HG02973 (cell line): ENCODE measurements at regions not wholly inside any gene's neighbourhood (a gene's known extent, or its start where the extent isn't known, plus 50 kb on each side); places are given as distances from the start of the nearest gene placed in this dataset.

Experiments used
- ATAC-seq: cut with Tn5 transposase; IDR thresholded peaks from one replicate; pipeline ENCODE4 v1.9.1; 2021; ENCODE audit warnings: moderate library complexity; ENCODE audit not compliant: unreplicated experiment

DNA sequence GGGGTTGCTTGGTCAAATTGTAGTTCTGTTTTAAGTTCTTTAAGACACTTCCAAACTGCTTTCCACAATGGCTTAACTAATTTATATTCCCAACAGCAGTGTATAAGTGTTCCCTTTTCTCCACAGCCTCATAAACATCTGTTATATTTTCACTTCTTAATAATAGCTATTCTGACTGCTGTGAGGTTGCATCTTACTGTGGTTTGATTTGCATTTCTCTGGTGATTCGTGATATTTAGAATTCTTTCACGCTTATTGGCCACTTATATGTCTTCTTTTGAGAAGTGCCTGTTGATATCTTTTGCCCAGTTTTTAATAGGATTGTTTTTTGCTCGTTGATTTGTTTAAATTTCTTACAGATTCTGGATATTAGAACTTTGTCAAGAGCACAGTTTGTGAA, 278.6 kb upstream of the ITM2A start:
- no peak for ATAC-seq

DNA sequence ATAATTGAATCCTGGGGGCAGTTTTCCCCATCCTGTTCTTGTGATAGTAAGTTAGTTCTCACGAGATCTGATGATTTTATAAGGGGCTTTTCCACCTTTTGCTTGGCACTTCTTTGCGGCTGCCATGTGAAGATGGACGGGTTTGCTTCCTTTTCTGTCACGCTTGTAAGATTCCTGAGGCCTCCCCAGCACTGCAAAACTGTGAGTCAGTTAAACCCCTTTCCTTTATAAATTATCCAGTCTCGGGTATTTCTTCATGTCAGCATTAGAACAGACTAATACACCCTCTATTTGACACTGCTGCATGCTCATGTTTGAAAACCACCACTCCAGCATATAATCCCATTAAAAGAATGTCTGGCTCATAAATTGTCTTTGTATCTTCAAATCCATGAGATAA, 264.4 kb upstream of the ITM2A start:
- ATAC-seq = no peak

DNA sequence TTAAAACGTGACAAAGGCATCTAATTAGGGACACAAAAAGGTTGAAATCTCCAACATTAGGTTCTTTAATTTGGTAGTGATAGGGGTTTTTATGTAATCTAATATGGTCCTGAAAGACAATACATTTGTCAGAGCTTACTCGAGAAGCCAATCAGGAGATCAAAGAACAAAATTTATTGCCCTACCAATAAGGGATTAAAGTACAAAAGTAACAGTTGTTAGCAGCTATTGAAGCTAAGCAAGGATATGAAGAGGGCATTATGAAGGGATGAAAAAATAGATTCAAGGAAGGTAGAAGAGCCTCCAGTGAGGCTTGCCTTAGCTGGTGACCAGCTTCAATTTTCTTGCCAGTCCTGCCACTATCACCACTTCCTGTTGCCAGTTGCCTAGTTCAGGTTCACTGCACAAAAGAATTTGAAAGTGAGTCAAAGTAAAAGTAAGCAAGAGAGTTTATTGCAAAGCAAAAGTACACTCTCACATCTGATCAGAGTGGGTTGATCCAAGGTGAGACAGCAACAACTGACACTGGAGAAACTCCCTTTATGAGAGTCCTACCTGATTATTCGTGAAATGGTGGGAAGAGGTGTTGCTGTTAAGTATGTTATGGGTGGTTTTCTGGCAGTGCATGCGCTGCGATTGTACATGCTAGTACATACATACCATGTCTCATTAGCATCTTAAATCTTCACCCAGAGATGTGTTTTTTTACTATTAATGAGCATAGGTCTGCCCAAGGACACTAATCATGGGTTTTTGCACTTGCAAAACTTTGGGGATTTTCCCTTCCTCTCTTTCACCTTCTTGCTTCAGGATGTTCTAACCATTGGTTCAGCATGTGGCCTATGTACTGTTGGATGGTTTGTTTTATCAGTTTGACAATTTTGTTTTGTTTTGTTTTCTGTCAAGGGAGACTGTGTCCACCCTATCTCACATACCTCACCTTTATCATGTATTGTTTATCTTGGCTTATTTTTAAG, 263.2 kb upstream of the ITM2A start:
- ATAC-seq = peak; percentile 60

DNA sequence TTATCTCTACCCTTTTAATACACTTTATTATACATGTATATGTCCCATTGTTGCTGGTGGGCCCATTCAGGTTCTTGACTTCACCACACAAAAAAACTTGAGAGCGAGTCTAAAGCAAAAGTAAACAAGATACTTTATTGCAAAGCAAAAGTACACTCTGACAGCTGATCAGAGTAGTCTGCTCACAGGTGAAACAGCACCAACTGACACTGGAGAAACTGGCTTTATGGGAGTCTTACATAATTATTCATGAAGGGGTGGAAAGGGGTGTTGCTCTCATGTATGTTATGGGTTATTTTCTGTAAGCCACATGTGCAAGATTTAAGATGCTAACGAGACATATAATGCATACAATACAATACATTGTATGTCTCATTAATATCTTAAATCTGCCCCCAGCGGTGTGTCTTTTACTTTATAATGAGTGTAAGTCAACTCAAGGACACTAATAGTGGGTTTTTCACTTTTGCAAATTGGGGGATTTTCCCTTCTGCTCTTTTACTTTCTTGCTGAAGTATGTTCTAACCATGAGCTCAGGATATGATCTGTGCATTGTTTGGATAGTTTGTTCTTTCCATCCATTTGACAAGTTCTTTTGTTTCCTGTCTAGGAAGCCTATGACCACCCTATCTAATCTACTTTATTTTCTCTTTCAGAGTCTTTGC, 256.1 kb upstream of the ITM2A start:
- no peak for ATAC-seq

DNA sequence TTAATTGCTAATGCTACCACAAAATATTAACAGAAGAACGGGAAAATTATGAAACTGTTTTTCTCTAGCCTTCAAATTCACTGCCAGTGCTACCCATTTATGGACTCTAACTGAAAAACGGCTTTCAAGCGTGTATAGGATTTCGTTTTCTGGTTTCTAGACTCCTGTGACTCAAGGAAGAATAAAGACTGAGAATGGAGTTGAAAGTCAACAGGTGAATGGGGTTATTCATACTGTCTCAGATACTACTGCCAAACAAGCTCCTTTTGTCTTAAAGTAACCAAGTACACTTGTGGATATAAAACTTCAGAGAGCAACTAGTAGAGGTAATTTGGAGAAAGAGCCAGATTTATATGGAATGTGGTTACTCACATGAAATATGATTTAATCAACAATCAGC, 251.1 kb upstream of the ITM2A start:
- no peak for ATAC-seq

DNA sequence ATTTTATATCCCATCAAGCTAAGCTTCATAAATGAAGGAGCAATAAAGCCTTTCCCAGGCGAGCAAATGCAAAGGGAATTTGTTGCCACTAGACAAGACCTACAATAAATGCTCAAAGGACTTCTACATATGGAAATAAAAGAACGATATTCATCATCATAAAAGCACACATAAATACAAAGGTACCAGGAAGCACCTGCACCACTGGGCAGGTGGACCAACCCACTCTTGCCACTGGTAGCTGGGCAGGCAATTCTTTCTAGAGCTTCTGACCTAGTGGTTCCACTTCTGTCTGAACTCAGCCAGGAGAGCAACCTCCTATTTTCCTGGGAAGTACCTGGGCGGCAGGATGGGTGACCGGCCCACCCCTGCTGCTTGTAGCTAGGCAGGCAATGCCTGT, 237.2 kb upstream of the ITM2A start:
- no peak for ATAC-seq

DNA sequence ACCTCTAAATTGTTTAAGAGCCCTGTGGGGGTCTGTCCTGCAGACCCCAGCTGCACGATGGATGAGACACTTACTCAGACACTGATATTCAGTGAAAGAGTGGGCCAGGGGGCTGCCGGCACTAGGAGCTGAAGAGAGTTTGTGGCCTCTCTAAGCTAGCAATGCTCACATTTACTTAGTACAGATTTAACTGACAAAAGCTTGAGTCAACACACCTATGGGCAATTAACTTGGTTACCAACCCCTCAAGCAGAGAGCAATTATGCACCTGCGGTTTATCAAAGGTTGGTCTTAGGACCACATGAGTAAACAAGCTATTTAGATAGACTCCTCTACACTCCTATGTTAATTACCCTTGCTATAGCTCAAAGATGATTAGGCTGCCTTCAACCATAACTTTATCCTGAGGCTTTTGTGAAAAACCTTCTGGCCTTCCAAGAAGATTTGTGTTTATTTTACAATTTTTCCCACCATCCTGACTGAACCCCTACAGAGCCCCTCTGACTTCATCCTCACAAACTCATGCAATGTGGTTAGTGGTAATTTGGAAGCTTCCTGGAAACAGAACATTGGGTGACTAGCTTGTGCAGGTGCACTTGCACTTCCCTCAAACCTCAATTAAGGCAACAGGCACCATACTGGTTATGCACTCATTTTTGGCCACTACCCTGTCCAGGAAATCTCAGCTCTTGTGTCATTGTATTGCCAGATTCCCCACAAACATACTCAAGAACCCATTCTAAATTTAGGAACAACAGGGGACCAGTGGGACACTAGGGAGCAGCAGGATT, 234.4 kb upstream of the ITM2A start:
- no peak for ATAC-seq

DNA sequence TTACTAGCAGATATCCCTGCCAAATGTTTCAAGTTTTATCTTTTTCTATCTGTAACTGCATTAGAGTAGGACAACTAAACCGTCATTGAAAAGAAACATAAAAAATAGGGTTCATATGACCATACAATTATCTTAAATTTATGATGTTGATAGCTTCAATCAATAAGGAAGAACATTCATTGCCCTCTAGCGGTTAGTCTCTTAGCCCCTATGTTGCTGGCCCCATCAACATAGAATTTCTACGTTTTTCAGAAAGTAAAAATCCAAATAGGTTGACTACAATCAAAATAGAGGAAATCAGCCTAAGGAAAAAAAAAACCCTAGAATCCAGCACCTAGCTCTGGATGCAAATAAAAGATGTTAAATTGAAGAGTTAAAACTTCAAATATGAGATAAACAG, 225.1 kb upstream of the ITM2A start:
- no peak for ATAC-seq

DNA sequence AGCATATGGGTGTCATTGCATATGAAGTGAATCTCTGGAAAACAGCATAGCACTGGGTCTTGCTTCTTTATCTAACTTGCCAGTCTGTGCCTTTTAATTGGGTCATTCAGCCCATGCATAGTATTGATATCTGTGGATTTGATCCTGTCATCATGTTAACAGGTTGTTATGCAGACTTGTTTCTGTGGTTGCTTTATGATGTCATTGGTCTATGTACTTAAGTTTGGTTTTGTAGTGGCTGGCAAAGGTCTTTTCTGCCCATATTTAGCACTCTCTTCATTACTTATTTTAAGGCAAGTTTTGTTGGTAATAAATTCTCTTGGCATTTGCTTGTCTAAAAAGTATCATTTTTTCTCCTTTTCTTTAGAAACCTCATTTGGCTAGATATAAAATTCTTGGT, 221.1 kb upstream of the ITM2A start:
- no peak for ATAC-seq

DNA sequence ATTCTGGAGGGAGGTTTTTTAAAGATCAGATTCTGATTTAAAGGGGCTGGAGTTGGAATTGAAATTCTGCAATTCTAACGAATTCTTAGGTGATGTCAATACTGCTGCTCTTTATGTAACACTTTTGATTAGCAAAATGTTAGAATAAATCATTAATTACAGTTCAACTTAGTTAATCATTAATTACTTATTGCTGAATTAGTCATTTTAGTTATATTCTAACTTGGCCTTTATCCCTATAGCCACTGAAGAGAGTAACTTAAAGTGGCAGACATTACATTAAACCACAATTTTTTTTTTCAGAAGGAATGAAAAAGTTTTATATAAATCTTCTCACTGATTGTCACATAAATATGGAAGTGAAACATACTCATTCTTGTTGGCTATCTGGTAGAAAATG, 206.6 kb upstream of the ITM2A start:
- ATAC-seq = no peak

DNA sequence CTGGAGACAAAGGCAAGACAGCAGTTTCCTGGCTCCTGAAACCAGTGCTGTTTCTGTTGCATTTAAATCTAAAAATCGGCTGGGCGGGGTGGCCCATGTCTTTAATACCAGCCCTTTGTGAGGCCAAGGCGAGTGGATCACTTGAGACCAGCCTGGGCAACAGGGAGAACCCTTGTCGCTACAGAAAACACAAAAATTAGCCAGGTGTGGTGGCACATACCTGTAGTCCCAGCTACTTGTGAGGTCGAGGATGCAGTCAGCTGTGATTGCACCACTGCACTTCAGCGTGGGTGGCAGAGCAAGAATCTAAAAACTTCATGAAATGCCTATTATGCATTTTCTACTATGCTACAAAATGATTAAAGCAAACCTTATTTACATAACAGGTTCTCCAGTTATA, 205.4 kb upstream of the ITM2A start:
- ATAC-seq = no peak

DNA sequence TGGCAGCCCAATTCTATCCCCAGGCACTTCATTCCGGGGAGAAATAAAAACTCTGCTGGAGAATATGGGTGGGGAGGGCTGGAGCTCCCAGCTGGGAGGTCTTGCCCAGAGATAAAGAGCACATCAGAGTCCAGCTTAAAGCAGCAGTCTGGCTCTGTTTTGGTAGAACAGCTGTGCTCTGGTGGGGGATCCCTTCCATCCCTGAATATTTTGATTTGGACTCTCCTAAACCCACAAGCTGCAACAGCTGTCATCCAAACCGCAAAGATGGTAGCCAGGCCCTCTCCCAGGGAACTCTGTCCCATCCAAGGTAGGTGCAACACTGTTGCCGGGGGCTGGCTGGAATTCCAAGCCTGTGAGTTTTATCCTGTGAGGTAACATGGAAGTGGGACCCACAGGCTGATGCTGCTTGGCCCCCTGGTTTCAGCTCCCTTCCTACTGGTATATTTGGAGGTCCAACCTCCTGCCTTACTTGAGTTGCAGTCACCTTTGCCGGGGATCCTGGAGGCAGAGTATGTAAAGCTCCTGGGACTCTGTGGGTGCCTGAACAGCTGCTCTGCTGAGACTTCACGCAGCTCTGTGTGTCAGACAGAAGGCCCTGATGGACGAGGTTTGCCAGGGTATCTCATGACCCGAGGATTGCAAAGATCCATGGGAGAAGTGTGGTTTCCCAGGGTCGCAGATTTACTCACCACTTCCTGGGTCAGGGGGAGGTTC, 203.5 kb upstream of the ITM2A start:
- no peak for ATAC-seq

DNA sequence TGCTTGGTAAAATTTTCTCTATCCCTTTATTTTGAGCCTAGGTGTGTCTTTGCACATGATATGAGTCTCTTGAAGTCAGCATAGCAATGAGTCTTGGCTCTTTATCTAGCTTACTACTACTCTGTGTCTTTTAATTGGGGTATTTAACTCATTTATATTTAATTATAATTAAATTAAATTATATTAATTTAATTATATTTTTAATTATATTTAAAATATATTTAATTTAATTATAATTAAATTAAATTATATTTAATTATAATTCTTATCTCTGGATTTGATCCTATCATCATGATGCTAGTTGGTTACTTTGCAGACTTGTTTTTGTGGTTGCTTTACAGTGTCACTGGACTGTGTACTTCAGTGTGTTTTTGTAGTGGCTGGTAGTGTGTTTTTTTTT, 201.2 kb upstream of the ITM2A start:
- ATAC-seq = no peak

DNA sequence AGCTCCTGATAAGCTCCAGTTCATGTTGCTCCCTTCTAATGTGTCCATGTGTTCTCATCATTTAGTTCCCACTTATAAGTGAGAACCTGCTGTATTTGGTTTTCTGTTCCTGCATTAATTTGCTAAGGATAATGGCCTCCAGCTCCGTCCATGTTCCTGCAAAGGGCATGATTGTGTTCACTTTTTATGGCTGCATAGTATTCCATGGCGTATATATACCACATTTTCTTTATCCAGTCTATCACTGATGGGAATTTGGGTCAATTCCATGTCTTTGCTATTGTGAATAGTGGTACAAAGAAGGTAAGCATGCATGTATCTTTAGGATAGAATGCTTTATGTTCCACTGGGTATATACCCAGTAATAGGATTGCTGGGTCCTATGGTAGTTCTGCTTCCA, 197.2 kb upstream of the ITM2A start:
- no peak for ATAC-seq

DNA sequence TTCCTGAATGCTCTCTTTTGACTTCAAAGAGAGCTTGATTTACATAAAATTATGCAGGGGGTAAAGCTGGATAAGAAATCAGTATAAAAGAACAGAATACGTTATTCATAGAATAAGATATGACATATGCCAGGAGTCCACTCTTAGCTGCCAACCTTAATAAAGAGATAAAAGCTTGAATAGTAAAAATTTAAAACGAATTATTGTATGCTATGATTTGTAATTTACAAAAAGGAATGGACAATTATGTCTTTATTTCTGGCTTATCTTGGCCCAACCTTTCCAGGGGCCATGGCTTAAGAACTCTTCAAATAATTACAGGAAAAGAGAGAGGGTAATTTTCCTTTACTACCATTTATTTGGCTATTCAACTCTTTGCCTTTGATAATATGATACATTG, 192.2 kb upstream of the ITM2A start:
- no peak for ATAC-seq

DNA sequence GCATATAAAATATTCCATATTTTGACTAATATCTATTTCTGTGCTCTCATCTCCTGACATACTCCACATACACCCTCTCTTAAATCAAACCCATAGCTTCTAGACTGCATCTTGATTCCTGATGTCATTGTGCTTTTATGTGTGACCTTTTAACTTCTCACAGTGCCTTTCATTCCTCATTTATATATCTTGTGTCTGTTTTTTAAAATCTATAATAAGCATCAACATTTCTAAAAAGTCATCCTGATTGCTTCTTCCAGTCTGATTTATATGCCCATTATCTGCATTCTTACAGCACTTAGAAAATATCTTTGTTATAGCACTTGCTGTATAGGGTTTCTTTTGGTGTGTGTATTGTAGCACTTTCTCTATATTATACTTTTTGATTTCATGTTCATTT, 190.1 kb upstream of the ITM2A start:
- ATAC-seq = no peak

DNA sequence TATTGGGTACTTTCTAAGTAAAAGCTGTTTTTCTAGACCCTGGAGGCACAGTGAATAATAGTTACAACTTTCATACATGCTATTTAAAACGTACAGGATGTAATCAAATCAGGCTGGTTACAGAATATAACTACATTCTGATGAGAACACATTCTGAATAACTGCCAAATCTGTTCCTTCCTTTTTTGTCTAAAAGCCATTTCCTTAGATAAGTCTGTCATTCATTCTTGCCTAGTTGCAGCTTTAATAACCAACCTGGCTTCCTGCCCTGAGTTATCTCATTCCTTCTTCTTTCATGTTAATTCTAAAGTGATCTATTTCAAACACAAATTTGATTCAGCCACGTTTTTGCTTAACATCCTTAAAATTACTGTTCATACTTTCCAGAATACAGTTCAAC, 189.7 kb upstream of the ITM2A start:
- ATAC-seq = no peak

DNA sequence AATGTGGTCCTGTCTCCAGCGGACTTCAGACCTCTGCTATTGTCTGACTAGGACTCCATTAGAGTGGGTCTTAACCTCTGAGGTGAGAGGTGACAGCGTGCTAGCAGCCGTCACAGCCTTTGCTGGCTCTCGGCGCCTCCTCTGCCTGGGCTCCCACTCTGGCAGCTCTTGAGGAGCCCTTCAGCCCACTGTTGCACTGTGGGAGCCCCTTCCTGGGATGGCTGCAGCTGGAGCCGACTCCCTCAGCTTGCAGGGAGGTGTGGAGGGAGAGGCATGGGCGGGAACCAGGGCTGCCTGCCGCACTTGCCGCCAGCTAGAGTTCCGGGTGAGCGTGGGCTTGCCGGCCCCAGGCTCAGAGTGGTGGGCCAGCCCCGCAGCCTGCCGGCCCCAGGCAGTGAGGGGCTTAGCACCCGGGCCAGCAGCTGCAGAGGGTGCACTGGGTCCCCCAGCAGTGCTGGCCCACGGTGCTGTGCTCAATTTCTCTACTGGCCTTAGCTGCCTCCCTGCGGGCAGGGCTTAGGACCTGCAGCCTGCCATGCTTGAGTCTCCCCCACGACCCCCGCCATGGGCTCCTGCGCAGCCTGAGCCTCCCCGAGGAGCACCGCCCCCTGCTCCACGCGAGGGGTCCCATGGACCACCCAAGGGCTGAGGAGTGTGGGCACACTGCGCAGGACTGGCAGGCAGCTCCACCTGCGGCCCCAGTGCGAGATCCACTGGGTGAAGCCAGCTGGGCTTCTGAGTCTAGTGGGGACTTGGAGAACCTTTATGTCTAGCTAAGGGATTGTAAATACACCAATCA, 163.4 kb upstream of the ITM2A start:
- no peak for ATAC-seq

DNA sequence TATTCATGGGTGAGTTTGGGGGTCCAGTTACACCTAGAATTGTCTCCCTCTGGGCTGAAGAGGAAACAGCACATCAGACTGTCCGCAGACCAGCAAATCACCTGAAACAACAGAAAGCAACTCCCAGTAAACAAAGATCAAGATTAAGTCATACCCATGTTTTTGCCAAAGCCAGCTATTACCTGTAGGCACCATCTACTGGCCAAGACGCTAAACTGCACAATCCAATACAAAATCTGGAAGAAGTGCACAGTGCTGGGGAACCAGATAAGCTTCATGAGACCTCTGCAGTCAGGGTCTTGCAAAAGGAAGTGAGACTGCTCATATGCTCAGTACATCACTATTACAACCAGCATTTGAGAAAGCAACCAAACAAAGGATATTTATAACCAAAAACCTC, 157.5 kb upstream of the ITM2A start:
- ATAC-seq = no peak

DNA sequence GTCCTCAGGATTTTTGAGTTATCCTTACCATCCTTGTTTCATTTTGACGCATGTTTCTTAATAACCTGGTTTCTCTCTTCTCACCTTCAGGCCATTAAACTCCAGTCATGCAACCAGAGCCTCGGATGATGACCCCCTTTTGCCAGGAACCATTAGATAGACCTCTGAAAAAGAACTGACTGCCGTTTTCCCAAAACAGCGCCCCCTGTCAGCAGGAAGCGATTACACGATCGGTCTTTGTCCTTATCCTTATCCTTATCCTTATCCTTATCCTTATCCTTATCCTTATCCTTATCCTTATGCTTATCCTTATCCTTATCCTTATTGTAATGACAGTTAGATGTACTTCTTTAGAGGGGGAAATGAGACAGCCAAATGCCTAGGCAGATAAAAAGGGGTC, 148.4 kb upstream of the ITM2A start:
- ATAC-seq = no peak
